NCI-H2227 (cell line): ENCODE measurements at regions not wholly inside any gene's neighbourhood (a gene's known extent, or its start where the extent isn't known, plus 50 kb on each side); places are given as distances from the start of the nearest gene placed in this dataset.

Source experiments
- DNase-seq: peaks from one replicate; lab custom pipeline; 2025; ENCODE audit not compliant: unreplicated experiment; lab: John Stamatoyannopoulos, UW

DNA sequence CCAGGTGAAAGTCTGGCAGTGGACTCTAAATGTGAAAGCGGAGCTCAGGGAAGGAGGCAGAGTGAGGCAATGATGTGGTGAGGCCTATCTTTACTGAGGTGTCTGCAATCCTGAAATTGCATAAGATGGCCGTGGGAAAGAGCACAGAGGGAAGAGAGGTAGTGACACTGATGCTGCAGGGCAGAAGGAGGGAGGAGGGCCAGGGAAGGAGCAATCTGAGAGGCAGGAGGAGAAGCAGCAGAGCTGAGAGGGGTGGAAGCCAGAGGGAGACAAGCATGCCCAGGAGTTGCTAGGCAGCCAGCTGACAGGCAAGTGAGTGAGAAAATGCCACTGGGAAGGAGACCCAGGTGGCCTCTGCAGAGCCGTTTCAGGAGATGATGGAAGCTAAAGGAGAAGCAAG is 97.4 kb upstream of the CNR1 start:
- peak; percentile 8 for DNase-seq

DNA sequence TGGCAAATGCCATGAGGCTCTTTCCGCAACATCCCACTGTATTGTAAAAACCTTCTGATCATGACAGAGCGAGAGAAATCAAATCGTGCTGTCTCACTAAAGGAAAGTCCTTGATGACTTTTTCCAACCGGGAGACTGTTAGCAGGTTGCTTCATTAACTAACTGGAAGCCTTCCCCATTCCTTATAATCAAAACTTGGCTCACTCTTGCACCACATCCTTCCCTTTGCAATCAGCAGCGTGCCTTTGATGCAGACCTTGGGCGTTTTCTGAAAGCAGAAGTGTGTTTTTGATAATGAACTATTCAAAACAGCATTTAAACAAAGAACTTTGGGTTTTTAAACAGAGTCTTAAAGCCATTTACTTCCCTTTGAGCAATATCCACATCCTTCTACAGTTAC is 96.2 kb upstream of the CNR1 start:
- DNase-seq, result no peak

DNA sequence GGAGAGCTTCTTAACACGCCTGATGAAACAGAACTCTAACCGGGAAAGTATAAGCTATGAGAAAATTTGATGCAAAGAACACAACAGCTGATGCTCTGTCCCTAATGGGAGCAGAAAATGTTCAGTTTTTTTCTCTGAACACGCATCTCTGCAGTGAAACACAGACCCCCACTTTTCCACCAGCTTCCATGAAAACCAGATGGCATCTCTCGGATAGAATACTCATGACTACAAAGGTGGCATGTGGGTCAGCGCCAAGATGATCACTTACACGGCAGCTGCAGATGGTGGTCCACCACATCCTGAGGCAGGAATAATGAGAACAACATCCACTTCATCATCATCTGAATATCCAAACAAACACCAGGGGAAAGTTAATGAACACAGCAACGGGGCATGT is 85.2 kb upstream of the CNR1 start:
- peak; percentile 2 for DNase-seq

DNA sequence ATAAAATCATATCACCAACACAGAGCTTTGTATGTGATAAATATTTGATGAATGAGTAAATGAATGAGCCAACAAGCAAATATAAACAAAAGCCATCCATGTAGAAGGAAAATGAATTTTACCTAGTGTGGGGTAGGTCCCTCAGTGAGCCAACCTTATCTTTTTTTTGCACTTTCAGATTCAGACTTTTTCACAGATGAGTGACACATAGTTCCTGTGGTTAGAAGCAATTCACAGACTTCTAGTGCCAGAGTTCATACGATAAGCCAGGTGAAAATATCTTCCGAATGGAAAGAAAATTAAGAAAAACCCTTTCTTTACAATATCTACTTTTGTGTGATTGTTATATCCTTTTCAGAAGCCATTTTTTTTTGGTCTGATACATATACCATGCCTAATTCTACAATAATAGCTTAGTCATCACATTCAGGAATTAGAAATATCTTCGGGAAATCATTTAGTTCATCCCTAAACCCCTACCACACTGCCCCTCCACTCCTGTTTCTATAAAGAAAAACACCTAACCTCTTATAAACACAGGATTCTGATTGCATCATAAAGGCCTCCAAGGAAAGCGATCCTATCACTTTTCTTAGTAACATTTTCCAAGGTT is 82.7 kb upstream of the CNR1 start:
- no peak for DNase-seq

DNA sequence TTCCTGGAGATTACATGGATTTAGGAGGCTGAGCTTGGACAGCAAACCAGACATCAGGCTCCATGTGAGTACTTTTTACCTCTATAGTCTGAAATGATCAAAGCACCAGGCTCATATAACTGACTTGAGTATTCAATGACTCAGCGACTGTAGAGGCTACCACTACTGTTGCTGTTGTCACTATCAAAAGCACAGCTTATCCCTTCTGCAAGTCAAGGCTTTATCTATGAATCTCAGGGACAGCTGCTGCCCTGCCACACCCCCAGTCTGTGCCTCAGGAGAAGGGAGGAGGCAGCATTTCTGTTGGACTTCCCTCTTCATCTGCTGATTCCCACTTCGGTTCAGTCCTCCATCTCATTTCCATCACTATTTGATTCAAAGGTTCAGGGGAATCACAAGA is 80.5 kb upstream of the CNR1 start:
- no peak for DNase-seq

DNA sequence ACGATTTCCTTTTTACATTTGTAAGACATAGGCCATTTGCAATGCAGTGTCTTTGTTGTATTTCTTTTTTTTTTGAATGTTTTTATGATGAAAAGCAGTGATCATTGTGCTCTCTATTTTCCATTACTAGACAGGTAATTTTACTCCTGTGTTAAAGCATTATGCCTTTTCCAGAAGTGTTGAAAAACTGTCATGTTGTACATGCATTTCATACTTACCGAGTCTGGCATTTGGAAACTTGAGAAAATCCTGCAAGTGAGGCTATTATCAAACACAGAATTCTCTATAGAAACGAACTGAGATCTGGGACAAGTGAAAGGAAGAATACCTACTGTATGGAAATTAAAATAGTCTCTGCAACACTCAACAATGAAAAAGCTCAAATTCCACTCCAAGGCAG is 78.6 kb upstream of the CNR1 start:
- no peak for DNase-seq

DNA sequence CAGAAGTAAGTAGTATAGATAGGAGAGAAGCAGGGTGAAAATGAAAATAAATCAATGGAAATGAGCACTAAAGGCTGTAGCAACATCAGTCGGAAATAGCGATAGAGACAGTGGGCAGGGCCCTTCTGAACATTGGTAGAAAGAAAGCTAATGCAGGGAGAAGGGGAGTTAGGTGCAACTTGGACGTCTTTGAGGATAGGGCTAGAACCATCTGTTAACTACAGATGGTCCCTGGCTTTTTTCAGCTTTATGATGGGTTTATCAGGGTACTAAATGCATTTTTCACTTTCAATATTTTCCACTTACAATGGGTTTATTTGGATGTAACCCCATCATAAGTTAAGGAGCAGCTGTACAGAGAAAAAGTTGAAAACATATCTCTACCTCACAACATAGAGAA is 72.8 kb upstream of the CNR1 start:
- DNase-seq, result no peak

DNA sequence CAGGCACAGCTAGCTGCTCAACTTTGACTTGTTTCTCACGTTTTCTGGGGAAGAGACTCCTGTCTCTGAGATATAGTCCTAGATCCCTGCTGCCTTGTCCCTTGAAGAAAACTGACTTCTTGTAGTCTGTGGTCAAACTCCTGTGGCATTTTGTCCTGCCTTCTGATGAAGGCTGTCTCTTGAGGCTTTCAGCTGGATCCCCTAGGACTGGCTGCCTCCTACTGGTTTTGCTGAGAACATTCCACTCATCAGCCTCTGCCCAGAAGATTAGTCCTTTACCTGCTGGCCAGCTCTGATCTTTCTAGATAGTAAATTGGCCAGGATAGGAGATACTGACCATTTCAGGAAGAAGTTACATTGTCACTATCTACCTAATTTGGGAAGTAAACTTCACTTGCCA is 71.9 kb upstream of the CNR1 start:
- no peak for DNase-seq

DNA sequence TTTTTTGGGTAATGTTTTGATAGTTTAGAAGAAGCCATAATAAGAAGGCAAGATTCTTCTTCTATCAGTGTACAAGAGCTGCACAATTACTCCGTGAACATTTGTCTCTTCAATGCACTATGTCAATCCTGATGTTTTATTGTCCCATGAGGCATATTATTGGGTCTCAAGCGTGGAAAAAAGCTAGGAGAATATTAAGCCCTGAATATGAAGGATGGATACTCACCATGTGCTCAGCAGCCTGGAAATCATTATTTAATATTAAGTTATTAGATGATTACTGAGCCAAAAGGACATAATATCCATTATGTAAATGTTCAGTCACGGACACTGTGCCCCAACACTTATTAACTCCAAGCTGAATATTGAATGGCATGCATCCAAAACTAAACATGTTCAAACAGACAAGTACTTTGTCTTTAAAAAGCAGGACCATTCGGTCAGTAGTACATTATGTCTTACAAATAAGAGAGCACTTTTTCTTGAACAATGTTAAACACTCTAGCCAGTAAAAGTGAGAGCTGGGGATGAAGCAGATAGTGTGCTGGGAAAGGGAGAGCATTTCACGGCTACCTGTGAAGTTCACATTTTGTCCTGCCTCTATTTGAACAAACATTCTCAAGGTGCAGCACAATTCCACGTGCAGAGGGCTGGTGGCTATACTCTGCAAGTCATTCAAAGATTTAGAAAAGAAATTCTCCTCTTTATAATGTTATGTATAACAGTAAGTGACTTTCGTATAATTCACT is 70.6 kb upstream of the CNR1 start:
- DNase-seq, result no peak

DNA sequence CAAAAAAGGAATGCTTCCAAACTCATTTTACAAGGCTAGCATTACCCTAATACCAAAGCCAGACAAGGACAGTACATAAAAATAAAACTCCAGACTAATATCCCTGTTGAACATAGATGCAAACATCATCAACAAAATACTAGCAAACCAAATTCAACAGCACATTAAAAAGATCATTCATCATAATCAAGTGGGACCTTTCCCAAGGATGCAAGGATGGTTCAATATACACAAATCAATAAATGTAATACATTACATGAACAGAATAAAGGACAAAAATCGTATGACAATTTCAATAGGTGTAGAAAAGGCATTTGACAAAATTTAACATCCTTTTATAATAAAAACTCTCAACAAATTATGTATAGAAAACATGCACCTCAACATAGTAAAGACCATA is 66.6 kb upstream of the CNR1 start:
- no peak for DNase-seq

DNA sequence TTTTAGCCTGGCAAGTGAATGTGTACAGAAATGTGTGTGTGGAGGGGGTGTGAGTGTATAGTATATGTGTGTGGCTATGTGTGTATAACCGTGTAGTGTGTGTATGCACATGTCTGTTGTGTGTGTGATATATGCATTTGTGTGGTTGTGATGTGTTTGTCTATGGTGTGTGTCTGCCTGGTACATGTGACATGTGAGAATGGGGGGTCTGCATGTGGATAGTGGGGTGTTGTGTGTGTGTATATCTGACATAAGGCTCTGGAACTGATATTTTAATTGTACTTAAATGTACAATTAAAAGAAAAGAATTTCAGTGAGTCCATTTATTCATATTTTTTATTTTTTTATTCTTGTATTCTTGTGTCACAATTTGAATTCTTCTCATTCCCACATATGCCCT is 57.2 kb upstream of the CNR1 start:
- no peak for DNase-seq

DNA sequence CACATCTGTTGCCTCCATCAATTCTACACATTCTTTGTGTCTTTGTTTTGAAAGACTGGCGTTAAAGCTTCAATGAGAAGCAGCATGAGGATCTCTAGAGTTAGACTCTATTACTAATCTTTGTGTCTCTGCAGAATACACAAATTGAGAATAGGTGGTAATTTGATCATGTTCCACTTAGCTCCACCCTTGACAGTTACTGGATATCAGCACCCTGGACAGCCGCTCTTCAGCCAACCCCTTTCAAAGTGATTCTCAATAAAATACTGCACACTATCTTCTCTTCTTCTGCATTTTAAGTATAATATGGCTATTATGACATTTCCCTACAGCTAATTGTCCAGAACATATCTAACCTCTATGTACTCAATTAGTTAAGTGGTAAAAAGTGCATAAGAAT is 54.3 kb upstream of the CNR1 start:
- no peak for DNase-seq

DNA sequence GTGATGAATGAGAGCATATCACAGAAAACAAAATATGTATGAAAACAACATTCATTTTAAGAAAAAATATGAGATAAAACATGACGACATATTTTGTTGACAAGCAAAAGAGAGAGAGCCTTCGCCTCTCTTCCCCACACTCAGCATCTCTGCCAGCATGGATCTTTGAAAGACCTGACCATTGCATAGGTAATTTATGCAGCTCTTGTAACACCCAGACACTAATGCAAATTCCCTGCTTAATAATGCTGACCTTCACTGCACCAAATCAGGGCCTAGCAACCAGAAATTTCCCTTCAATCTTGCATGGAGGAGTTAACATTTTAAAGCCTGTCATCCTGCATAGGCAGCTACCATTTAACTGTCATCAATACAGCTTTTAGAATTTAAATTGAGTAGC is 50.0 kb upstream of the CNR1 start:
- no peak for DNase-seq
